ENCODE measurements at regions not wholly inside any gene's neighbourhood (a gene's known extent, or its start where the extent isn't known, plus 50 kb on each side); places are given as distances from the start of the nearest gene placed in this dataset.

GRCh38 chr2:45288532-45289417 lies 279.5 kb upstream of the SIX2 start:
- H3K36me3 ChIP-seq (ENCODE audit: control insufficient read depth, insufficient read depth, low read length), result no peaks in the 10 kb centered on the region
- DNase-seq (ENCODE audit: low read depth), result no peak
- H3K4me3 ChIP-seq (ENCODE audit: low read depth, low read length), result no peak overlapping the region
- no peaks in the 10 kb centered on the region for H3K27me3 ChIP-seq (ENCODE audit: control insufficient read depth, insufficient read depth, low read length)
- FAIRE-seq, result no peak
- TF ChIP-seq CTCF (IDR thresholded peaks at IDR 0.05; ENCODE audit: insufficient read depth, low read length, severe bottlenecking), result no peak

- no peak for TF ChIP-seq CTCF (IDR thresholded peaks at IDR 0.05; ENCODE audit: insufficient read depth, low read length, severe bottlenecking)
- Histone ChIP-seq H3K36me3 (ENCODE audit: control insufficient read depth, insufficient read depth, low read length) (no peaks in the 10 kb centered on the region), H3K4me3 (ENCODE audit: low read depth, low read length) (no peak overlapping the region), H3K27me3 (ENCODE audit: control insufficient read depth, insufficient read depth, low read length) (no peaks in the 10 kb centered on the region)
- no peak for DNase-seq (ENCODE audit: low read depth)
- FAIRE-seq, result no peak
These were observed 277.8 kb upstream of the SIX2 start for GRCh38 chr2:45287045-45287444.

DNA sequence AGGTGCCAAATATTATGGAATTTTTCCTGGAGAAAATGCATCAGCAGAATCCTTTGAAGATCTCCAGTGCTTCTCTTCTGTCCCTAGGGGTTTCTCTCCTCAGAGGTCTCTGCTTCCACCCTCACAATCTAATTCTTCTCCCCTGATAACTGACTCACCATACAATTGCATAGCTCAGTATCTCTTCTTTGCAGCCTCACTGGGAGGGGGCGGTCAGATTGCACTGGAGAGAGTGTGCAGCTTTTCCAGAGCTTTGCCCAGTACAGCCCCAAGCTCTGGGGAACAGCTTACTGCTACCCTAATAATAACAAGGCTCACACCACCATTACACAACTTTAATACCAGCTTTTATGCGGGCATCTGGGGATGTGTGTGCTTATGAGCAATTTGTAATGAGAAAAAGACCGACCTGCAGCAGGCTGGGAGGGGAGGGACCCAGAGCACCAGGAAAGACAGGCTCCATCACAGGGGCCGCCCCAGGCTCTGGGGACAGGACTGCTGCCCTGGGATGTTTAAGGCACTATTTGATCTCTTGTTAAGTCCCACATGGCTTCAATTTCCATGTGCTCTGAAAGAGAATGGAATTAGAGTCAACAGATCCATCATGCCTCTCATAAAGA lies 276.6 kb upstream of the SIX2 start:
- no peak for DNase-seq (ENCODE audit: low read depth)
- no peak for TF ChIP-seq CTCF (IDR thresholded peaks at IDR 0.05; ENCODE audit: insufficient read depth, low read length, severe bottlenecking)
- Histone ChIP-seq H3K36me3 (ENCODE audit: control insufficient read depth, insufficient read depth, low read length) (no peaks in the 10 kb centered on the region), H3K27me3 (ENCODE audit: control insufficient read depth, insufficient read depth, low read length) (no peaks in the 10 kb centered on the region), H3K4me3 (ENCODE audit: low read depth, low read length) (no peak overlapping the region)
- no peak for FAIRE-seq

GRCh38 chr2:45285311-45285710 lies 276.1 kb upstream of the SIX2 start:
- no peak overlapping the region for H3K4me3 ChIP-seq (ENCODE audit: low read depth, low read length)
- no peak for DNase-seq (ENCODE audit: low read depth)
- no peak for FAIRE-seq
- H3K27me3 ChIP-seq (ENCODE audit: control insufficient read depth, insufficient read depth, low read length), result no peaks in the 10 kb centered on the region
- H3K36me3 ChIP-seq (ENCODE audit: control insufficient read depth, insufficient read depth, low read length), result no peaks in the 10 kb centered on the region
- TF ChIP-seq CTCF (IDR thresholded peaks at IDR 0.05; ENCODE audit: insufficient read depth, low read length, severe bottlenecking), result no peak

GRCh38 chr2:45284621-45284995 lies 275.4 kb upstream of the SIX2 start:
- H3K36me3 ChIP-seq (ENCODE audit: control insufficient read depth, insufficient read depth, low read length), result no peaks in the 10 kb centered on the region
- H3K4me3 ChIP-seq (ENCODE audit: low read depth, low read length), result no peak overlapping the region
- DNase-seq (ENCODE audit: low read depth) (no peak), FAIRE-seq (no peak)
- TF ChIP-seq CTCF (IDR thresholded peaks at IDR 0.05; ENCODE audit: insufficient read depth, low read length, severe bottlenecking), result no peak
- H3K27me3 ChIP-seq (ENCODE audit: control insufficient read depth, insufficient read depth, low read length), result no peaks in the 10 kb centered on the region
